HEK293 (cell line): ENCODE measurements at regions not wholly inside any gene's neighbourhood (a gene's known extent, or its start where the extent isn't known, plus 50 kb on each side); places are given as distances from the start of the nearest gene placed in this dataset.

Source experiments
- CTCF ChIA-PET: fragments of 350-600 bp; formaldehyde crosslinking; extraction: SDS; loops from one replicate; lab custom pipeline; 2021; ENCODE audit warnings: antibody characterized with exemption; lab: Yijun Ruan, JAX
- POLR2A ChIA-PET: fragments of 300-600 bp; formaldehyde crosslinking; extraction: SDS; loops from one replicate; lab custom pipeline; 2020; ENCODE audit warnings: antibody characterized with exemption, inconsistent platforms; lab: Yijun Ruan, JAX
- H3K27ac ChIP-seq: fragments of 200-500 bp; sonication (Bioruptor generic); 2 replicates; pipeline ENCODE4 v1.5.1; 2014; ENCODE audit warnings: low read depth, low read length, control low read depth, inconsistent platforms; ENCODE audit errors: extremely low read depth
- H3K36me3 ChIP-seq, 2 experiments: fragments of 200-500 bp in 1 of 2; sonication (Bioruptor generic) in 1 of 2; 1 replicate in 1 of 2; 2 replicates in 1 of 2; pipeline ENCODE4 v1.5.1; 2014 to 2017; ENCODE audit warnings: inconsistent platforms in 2 of 2, low read length in 2 of 2; ENCODE audit not compliant: control insufficient read depth in 2 of 2, insufficient read depth in 1 of 2
- H3K4me1 ChIP-seq: fragments of 200-500 bp; sonication (Bioruptor generic); 2 replicates; pipeline ENCODE4 v1.5.1; 2014; ENCODE audit warnings: mild to moderate bottlenecking, low read length, inconsistent platforms; ENCODE audit not compliant: control insufficient read depth, insufficient read depth
- H3K4me3 ChIP-seq: 2 replicates; pipeline ENCODE4 v1.5.1; 2011; ENCODE audit warnings: low read depth, mild to moderate bottlenecking, control low read depth, low read length, moderate library complexity
- H3K9me3 ChIP-seq: fragments of 200-500 bp; sonication (Bioruptor generic); 2 replicates; pipeline ENCODE4 v1.5.1; 2014; ENCODE audit warnings: low read depth, low read length, inconsistent platforms; ENCODE audit not compliant: control insufficient read depth, insufficient read depth
- BCL11B ChIP-seq: fragments of 450-650 bp; formaldehyde crosslinking; IDR thresholded peaks from 2 replicates; pipeline ENCODE4 v1.5.1; 2016; ENCODE audit warnings: low read depth, missing biosample characterization, missing genetic modification characterization
- EGR2 ChIP-seq: fragments of 450-650 bp; formaldehyde crosslinking; IDR thresholded peaks from 2 replicates; pipeline ENCODE4 v1.5.1; 2016; ENCODE audit warnings: low read depth, missing biosample characterization, missing genetic modification characterization
- HIC1 ChIP-seq: fragments of 450-650 bp; formaldehyde crosslinking; IDR thresholded peaks from 2 replicates; pipeline ENCODE4 v1.5.1; 2016; ENCODE audit warnings: missing biosample characterization, missing genetic modification characterization
- PBX3 ChIP-seq: sonication (generic); formaldehyde crosslinking; IDR thresholded peaks from 2 replicates; pipeline ENCODE4 v1.8.1; 2022; ENCODE audit warnings: mild to moderate bottlenecking, moderate library complexity, missing genetic modification reagents
- SCRT2 ChIP-seq: fragments of 450-650 bp; formaldehyde crosslinking; IDR thresholded peaks from 2 replicates; pipeline ENCODE4 v1.5.1; 2016; ENCODE audit warnings: missing biosample characterization, missing genetic modification characterization
- SP2 ChIP-seq: fragments of 450-650 bp; formaldehyde crosslinking; IDR thresholded peaks from 2 replicates; pipeline ENCODE4 v1.5.1; 2016; ENCODE audit warnings: missing biosample characterization, missing genetic modification characterization
- YY2 ChIP-seq: fragments of 450-650 bp; formaldehyde crosslinking; IDR thresholded peaks from 2 replicates; pipeline ENCODE4 v1.5.1; 2016; ENCODE audit warnings: missing biosample characterization, missing genetic modification characterization
- ZBTB17 ChIP-seq: fragments of 450-650 bp; formaldehyde crosslinking; IDR thresholded peaks from 2 replicates; pipeline ENCODE4 v1.5.1; 2016; ENCODE audit warnings: missing biosample characterization, missing genetic modification characterization
- ZBTB49 ChIP-seq: fragments of 450-650 bp; formaldehyde crosslinking; IDR thresholded peaks from 2 replicates; pipeline ENCODE4 v1.5.1; 2016; ENCODE audit warnings: missing biosample characterization, missing genetic modification characterization, low read depth
- ZBTB8A ChIP-seq: fragments of 450-650 bp; formaldehyde crosslinking; IDR thresholded peaks from 2 replicates; pipeline ENCODE4 v1.5.1; 2016; ENCODE audit warnings: missing biosample characterization, missing genetic modification characterization
- ZNF133 ChIP-seq: fragments of 450-650 bp; formaldehyde crosslinking; IDR thresholded peaks from 2 replicates; pipeline ENCODE4 v1.5.1; 2016; ENCODE audit warnings: missing biosample characterization, missing genetic modification characterization
- ZNF2 ChIP-seq: fragments of 450-650 bp; formaldehyde crosslinking; IDR thresholded peaks from 2 replicates; pipeline ENCODE4 v1.5.1; 2016; ENCODE audit warnings: missing biosample characterization, missing genetic modification characterization
- ZNF335 ChIP-seq: fragments of 450-650 bp; formaldehyde crosslinking; conservative IDR thresholded peaks from 2 replicates; pipeline ENCODE4 v1.5.1; 2016; ENCODE audit warnings: missing biosample characterization, missing genetic modification characterization
- ZNF398 ChIP-seq: fragments of 450-650 bp; formaldehyde crosslinking; IDR thresholded peaks from 2 replicates; pipeline ENCODE4 v1.5.1; 2017; ENCODE audit warnings: missing biosample characterization, missing genetic modification characterization
- ZNF473 ChIP-seq: fragments of 450-650 bp; formaldehyde crosslinking; IDR thresholded peaks from 2 replicates; pipeline ENCODE4 v1.5.1; 2017; ENCODE audit warnings: missing biosample characterization, missing genetic modification characterization
- ZNF488 ChIP-seq: fragments of 450-650 bp; formaldehyde crosslinking; IDR thresholded peaks from 2 replicates; pipeline ENCODE4 v1.5.1; 2016; ENCODE audit warnings: missing biosample characterization, missing genetic modification characterization
- ZNF501 ChIP-seq: fragments of 450-650 bp; formaldehyde crosslinking; IDR thresholded peaks from 2 replicates; pipeline ENCODE4 v1.5.1; 2016; ENCODE audit warnings: missing biosample characterization, missing genetic modification characterization
- ZNF596 ChIP-seq: fragments of 450-650 bp; IDR thresholded peaks from 2 replicates; pipeline ENCODE4 v1.5.0; 2018; ENCODE audit warnings: missing biosample characterization, mild to moderate bottlenecking, missing genetic modification characterization, moderate library complexity
- ZNF837 ChIP-seq: fragments of 450-650 bp; formaldehyde crosslinking; IDR thresholded peaks from 2 replicates; pipeline ENCODE4 v1.5.1; 2016; ENCODE audit warnings: missing biosample characterization, missing genetic modification characterization

GRCh38 chr3:31189330-31189729 is 294.9 kb upstream of the GADL1 start:
- CTCF ChIA-PET = no interaction called here
- H3K9me3 ChIP-seq = no peaks in the 10 kb centered on the region
- TF ChIP-seq PBX3 (CRISPR knock-in tag) (no peak), EGR2 (tag by site-specific recombination) (no peak), ZNF473 (no peak), ZNF596 (tag by site-specific recombination) (no peak), ZBTB17 (no peak), ZNF837 (tag by site-specific recombination) (no peak), YY2 (no peak), ZNF335 (tag by site-specific recombination) (no peak), HIC1 (no peak), ZNF488 (tag by site-specific recombination) (no peak), ZNF2 (tag by site-specific recombination) (no peak)
- POLR2A ChIA-PET = no interaction called here
- H3K36me3 ChIP-seq = no peaks in the 10 kb centered on the region
- H3K27ac ChIP-seq = no peak overlapping the region
- no peak overlapping the region for H3K4me3 ChIP-seq
- H3K4me1 ChIP-seq = peaks cover 4% of the 10 kb centered on the region; the same call in 1 of the 2 replicates

GRCh38 chr3:31189971-31190370 is 295.5 kb upstream of the GADL1 start:
- POLR2A ChIA-PET = interaction anchor here (0.6 kb wide), 1 partner anchor 38 kb away, joined by 6 read pairs; no protein-coding TSS in a partner anchor
- Histone ChIP-seq H3K9me3 (no peaks in the 10 kb centered on the region), H3K27ac (no peak overlapping the region), H3K4me3 (no peak overlapping the region)
- TF ChIP-seq SCRT2 (no peak), ZBTB8A (tag by site-specific recombination) (no peak), ZNF133 (tag by site-specific recombination) (no peak), SP2 (tag by site-specific recombination) (no peak), ZBTB49 (no peak), BCL11B (tag by site-specific recombination) (no peak), ZNF501 (no peak), ZNF398 (tag by site-specific recombination) (no peak)
- TF ChIP-seq, all 188 proteins: peak for 0
- no peaks in the 10 kb centered on the region for H3K4me1 ChIP-seq
- CTCF ChIA-PET = no interaction called here
- no peaks in the 10 kb centered on the region for H3K36me3 ChIP-seq
